CD4-positive, alpha-beta T cell treated with Interleukin-4 for 1 hour (primary cell): ENCODE measurements at regions not wholly inside any gene's neighbourhood (a gene's known extent, or its start where the extent isn't known, plus 50 kb on each side); places are given as distances from the start of the nearest gene placed in this dataset.

ENCODE experiments used
- DNase-seq, 2 donors: peaks; one replicate each; pipeline ENCODE4 v3.0.0-alpha.2; 2020 to 2022

DNA sequence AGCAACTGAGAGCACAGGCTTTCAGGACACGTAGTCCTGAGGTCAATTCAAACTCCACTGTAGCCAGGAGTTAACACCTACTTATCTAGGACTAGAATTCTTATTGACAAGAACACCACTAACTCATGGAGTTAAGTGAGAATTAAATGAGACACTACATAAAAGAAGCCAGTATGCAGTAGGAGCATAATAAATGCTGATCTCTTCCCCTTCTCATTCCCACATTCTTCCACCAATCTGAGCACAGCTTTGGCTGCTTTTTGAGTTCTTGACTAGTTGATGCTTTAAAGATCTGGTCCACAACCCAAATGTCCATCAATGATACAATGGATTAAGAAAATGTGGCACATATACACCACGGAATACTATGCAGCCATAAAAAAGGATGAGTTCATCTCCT lies 55.2 kb downstream of the TTC32 start:
- DNase-seq: no peak

DNA sequence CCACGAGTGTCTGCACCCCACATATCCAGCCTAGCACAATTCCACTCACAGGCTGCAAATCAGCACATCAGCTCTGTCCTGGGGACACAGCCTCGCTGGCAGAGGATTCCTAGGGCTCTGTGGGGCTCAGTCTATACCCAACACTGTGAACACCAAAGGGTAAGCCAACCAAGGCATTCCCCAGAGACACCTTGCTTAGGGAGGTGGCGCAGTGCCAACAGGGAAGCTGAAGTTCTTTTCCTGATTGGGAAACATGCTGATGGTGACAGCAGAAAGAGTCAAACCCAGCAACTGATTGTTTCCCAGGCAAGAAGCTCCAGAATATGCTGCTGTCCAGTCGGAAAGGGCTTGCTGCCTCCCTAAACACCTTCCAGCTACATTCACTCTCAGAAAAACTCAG lies 55.8 kb downstream of the TTC32 start:
- no peak for DNase-seq

DNA sequence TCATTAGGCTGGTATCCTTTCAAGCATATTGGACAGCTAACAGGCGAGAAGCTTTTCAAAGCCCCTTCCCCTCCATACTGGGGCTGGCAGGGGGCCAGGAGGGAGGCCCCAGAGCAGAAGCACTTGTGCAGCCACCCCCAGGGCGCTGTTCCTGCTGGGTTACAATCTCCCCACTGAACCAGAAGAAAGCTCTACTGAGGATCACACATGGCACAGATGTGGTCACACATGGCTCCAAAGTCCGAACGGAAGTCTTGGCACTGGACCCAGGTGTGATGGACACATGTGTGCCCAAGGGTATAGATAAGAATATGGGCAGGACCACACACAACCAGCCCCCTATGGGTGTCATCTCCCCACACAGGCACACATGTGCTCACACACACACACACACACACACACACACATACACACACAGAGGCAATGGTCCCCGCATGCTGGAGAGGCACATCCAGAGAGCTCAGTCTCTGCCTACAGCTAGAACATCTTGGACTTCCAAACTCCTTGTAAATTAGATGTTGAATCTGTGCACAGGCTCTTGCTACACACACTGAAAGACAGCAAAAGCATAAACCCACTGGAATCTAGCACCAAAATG lies 56.4 kb downstream of the TTC32 start:
- no peak for DNase-seq

DNA sequence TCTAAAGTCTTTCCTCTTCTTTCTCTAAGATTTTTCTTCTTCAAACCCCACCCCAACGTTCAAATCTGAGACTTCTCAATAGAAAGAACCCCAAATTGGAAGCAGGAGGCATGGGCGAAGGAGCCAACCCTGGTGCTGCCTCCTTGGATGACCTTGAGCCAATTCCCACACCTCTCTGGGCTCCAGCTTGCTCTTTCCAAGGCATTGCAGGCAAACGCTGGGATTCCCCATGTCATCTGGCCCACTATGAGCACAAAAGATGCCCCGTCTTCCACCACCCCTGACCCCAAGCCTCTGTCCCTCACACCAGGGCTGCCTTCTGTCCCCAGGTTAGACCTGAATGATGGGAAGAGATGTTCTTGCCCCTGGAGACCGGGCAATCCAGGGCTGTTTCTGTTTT lies 57.0 kb downstream of the TTC32 start:
- DNase-seq: no peak

DNA sequence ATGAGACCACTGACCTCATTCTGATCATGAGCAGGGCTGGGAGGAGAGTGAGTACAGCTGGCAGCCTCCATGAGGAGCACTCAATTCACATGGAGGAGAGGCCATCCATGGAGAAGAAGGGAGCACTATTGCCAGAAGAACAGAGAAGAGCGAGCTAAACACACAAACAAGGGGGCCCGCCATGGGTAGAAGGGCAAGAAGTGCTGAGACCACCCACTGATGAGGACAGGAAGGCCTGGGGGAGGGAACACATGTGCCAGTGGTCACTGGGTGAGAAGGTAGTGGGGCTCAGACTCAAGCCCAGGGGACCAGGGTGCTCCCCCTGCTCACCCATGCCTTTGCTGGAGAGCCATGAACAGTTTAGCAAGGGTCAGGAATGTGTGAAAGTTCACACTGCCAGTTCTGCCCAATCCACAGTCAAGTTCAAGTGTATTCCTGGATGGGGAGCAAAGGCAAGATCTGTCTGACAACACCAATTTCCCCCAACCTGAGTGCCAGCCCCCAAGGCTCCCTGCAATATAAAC lies 57.7 kb downstream of the TTC32 start:
- no peak for DNase-seq

DNA sequence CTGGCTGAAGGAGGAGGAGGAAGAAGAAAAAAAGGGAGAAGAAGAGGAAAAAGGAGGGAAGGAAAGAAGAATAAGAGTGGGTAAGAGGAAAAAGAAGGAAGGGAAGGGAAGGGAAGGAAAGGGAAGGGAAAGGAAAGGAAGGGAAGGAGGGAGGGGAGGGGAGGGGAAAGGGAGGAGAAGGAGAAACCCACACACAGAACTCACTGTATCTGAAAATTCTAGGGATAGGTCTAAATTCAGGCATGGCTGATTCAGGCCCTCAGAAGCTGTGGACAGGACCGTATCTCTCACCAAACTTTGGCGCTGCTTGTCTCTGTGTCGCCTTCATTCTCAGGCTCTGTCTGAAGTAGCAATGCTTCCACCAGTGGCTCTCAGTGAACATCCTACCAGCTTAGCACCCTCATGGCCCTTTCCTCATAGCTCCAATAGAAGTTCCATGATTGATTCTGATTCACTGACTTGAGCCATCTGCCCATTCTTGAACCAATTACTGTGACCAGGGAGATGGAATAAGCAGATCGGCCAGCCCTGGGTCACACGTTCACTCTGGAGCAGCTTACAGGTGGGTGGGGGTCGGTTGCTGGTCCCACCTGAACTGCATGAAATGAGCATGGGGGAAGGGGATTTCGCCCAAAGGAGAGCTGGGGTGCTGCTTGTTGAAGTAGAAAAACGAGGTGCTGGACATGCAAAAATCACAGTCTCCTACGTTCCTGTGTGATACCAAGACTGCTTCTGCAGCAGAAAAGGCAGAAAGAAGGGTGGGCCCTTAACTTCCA lies 59.7 kb downstream of the TTC32 start:
- no peak for DNase-seq

DNA sequence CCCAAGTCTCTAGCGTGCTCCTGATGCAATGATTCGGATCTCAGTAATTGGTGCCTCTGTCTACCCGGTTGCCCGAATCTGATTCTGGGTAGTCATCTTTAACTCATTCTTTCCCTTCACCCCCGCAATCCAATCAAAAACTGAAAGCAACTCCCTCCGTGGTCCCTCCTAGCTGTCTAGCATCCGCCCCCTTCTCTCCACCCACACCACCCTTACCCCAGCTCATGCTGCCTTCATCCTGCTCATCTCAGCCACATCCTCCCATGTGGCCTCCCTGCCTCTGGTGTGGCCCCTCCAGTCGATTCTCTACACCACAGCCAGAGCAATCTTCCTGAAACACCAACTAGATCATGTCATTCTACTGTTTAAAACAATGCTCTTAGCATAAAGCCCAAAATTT lies 62.3 kb downstream of the TTC32 start:
- DNase-seq: no peak

DNA sequence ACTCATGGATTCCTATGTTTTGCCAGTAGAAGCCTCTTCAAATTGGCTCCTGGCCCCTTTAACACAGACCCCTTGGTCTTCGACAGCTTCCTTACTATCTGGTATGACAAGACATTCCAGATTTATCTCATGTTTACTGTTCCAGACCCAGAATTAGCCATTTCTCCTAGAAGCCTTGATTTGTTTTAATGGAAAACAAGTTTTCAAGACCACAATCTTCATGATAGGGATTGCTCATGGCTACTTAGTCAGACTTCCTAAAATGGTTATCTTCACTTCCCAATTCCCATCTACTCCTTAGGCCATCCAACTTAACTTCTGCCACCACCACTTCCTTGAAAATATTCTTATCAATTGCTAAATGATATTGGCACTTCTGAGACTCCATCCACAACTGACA lies 63.2 kb downstream of the TTC32 start:
- no peak for DNase-seq

DNA sequence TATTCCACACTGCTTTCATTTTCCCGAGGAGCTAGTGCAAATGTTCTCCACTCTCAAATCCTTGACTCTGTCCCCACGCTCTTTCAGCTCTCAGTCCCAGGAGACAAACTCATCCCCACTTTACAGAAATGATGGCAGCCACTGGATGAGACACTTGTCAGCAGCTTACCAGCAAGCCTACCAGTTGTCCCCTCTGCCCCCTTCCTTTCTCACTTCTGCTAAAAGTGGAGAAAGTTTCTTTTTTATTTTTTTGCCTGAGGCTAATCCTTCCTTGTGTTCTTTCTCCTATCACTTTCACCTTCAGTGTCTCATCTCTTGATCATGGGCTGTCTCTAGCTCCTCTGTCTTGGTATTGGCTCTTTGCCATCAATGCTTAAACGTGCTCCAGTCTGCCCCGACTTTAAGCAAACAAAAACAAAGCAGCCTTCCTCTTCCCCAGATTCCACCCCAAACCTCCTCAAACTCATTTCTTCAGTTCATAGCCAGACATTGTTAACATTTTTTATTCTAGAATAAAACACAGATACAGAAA lies 64.5 kb downstream of the TTC32 start:
- DNase-seq: no peak

DNA sequence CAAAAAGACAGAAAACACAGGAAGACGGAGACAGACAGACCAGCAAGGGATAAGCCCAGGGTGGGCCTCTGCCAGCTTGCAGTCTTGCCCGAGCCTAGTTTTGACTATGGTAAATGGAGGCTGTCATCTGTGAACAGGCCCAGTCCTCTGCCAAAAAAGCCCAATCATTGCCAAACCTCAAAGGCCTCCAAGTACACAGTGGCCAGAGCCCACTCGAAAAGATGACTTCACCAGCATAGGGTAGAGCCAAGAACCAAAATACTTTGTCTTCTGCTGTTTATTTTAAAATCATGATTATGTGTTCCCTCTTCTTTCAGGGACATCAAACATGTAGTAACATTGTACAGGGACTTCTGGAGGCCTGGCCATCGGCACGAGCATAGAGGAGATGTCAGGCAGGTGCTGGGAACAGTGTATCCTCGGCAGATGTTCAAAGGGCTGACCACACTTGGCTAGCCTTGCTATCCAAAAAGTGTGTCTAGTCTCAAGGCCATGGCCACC lies 66.0 kb downstream of the TTC32 start:
- DNase-seq: no peak

DNA sequence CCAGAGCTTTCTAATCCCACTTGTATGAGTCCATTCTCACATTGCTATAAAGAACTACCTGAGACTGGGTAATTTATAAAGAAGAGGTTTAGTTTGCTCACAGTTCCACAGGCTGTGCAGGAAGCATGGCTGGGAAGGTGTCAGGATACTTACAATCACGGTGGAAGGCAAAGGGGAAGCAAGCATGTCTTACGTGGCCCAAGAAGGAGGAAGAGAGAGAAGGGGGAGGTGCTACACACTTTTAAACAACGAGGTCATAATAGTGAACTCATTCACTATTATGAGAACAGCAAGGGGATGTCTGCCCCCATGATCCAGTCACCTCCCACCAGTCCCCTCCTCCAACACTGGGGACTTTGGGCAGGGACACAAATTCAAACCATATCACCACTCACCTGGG lies 67.8 kb downstream of the TTC32 start:
- DNase-seq: no peak

DNA sequence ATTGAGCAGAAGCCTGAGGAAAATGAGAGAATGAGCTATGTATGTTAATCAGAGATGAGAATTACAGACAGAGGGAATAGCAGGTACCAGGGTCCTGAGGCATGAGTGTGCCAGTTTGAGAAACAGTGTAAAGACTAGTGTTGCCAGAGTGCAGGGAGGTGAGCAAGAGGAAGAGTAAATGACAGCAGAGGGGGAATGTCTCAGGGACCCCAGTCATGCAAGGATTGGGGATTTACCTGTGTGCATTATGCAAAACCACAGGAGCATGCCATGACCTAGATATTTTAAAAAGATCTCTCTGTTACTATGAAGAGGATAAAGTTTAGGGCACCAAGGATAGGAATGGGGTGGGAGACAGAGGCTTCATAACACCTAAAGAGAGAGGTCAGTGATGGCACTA lies 72.1 kb downstream of the TTC32 start:
- no peak for DNase-seq

DNA sequence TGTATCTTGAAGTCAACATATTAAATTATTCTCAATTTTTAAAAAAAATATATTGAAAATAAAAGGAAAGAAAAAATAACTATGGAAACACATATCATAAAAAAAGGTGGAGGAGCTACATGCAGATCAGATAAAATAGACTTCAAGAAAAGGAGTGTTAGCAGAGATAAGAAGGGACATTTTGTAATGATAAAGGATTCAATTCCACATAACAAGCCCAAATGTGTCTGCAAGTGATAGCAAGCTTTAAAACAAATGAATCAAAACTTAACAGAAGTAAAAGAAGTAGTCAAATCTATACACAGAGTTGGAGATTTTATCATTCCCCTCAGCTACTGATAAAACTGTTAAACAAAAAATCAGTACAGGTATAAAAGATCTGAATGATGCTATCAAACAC lies 74.9 kb downstream of the TTC32 start:
- DNase-seq: no peak

DNA sequence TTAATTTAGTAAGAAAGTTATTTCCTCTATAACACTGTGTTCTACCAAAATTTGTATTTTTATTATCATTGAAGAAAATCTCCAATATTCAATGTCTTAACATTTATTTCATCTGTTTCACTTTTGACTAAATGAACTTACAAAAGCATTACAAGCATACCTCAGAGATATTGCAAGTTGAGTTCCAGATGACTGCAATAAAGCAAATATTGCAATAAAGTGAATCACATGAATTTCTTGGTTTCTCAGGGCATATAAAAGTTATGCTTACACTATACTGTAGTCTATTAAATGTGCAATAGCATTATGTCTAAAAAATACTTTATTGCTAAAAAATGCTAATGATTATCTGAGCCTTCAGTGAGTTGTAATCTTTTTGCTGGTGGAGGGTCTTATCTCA lies 78.3 kb downstream of the TTC32 start:
- DNase-seq: no peak

DNA sequence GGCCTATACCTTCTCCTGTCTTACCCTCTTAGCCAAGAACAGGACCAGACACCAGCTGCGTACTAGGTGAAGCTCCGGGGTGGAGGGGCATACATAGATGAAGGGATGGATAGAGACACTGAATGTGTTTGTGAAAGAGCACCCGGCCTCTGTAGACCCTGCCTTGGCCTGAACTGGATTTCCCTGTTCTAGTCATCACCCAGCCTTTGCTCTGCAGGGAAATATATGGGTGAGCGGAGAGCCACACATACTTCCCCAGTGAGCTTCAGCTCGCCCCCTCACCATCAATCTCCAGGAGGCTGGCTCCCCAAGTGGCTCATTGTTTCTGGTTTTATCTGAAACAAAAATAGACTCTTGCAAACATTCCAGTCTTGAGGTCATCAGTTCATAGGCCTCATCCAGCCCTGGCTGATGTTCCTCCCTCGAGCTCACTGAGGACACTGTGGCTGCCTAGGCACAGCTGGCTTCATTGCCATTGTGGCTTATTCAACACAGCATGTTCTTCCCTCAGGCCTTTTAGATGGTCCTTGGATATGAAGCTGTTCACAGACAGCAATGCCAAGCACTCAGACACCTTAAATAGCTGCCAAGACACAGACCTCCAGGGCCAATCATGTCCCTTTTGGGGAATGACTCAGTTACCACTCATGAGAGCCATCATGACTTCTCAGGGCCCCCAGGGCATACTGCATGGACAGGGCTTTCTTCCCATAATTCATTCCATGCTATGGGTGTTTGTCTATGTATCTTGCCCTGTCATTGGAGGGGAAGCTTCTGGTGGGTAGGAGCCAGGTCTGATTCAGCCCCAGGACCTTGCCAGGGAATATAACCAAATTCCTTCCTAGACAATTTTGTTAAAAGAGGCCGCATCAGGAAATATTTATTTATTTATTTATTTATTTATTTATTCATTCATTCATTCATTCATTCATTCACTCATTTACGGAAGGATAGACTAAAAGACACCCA lies 82.4 kb downstream of the TTC32 start:
- DNase-seq: no peak

DNA sequence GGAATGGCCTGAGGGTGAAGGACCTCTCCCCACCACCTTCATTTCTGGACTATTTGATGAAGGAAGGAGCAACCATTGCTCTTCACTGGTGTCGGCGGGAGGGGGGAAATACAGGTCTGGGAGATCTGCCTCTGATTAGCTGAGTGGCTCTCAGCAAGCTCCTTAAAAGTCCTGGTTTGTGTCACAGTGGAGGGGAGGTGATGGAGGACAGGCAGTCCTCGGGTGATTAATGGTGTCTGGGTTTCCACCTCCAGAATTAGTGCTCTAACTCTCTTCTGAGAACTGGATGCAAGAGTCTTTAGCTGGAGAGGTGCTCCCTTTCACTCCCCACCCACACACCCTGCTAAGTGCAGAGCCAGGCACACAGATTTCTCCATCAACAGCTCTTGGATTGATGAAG lies 83.2 kb downstream of the TTC32 start:
- DNase-seq: no peak

DNA sequence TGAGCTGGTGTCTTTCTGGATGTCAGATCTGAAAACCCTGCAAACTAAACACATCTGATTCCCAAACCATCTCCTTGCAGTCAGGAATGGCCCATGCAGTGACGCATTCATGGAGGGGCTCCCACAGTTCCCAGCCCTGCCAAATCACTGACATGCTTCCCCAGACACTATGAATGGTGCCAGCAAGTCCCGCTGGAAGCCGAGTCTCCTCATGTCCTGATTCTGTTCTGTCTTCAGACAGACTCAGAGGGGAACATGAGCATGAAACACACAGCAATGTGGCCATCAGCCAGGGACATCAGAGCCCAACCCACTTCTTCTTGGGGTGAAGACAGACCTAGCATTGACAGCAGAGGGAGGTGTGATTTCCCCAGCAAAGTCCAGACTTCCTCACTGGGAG lies 83.7 kb downstream of the TTC32 start:
- DNase-seq: no peak

DNA sequence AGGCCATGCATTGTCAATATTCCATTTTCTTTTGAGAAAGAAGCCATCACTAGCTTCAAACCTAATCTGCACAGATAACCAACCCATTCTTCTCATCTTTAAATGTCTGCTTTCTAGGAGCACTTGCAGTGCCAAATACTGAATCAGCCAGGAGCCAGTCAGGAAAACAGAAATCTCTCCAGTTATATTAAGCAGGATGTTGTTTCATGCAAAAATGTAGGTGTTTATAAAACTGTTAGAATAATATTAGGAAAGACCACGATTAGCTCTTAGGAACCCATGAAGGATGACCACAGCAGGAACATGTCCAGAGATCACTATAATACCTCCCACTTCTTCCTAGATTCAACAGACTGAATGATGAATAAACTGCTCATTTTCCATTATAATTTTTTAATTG lies 86.0 kb downstream of the TTC32 start:
- no peak for DNase-seq

DNA sequence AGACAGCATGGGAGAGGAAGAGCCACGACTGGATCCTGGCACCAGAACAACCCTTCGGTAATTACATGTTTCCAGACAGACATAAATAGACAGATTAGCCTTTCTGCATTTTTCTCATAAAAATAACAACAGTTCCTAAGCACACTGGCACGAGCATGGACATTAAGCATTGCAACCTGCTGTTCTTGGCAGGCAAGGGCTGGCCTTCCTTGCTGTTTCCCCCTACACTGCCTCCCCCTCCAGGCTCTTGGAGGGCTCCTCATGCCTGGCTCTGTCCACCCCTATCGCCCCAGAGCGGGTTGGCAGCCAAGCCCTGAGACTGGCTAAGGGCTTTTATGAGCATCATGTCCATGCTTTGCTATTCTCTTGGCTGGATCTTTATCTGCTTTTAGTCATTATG lies 89.6 kb downstream of the TTC32 start:
- DNase-seq: no peak

DNA sequence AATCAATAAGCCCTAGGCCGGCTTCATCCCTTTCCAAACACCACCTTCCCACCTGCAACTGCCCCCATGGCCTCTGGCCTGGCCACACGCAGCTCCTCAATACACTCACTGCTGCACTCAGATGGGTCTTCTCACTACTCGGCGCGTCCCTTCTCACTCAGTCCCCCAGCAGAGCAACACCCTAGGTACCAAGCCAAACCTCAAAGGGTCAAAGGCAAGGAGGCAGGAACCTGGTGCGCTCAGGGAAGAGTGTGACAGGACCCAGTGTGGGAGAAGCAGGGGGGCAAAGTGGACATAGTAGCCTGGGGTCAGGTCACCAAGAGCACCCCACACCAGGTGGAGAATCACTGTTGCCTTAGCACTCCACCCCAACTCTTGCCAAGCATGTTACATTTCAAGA lies 90.6 kb downstream of the TTC32 start:
- no peak for DNase-seq

DNA sequence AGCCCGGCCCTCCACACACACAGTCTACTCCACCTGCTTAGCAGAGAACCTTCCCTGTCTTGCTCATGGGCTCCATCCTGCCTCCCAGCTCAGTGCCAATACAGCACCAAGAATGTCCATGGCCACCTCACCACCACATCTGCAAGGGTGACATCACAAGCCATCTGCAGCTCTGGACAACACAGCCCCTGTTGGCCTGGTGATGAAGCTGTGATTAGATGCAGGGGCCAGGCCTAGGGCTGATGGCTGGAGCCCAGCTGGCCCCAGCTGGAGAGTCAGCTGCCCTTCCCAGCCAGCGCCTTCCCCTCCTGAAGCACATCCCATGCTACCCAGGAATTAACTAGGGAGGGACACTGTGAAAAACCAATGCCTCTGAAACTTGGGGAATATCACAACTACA lies 91.1 kb downstream of the TTC32 start:
- DNase-seq: no peak

DNA sequence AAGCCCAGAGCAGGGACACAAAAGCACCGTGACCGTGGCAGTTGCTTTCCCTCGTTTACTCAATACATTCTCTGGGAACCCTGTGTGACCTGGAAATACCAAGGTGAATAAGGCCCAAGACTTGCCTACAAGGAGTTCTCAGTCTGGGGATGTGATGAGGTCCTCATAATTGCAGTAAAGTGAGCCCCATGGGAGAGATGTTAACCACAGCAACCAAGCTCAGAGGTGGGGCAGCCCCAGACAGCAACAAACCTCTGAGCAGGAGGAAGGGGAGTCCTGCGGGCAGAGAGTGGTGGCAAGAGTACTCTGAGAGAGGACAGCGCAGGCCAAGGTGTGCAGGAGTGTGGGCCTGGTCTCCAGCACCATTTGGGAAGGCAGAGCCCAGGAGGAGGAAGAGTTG lies 91.6 kb downstream of the TTC32 start:
- no peak for DNase-seq

DNA sequence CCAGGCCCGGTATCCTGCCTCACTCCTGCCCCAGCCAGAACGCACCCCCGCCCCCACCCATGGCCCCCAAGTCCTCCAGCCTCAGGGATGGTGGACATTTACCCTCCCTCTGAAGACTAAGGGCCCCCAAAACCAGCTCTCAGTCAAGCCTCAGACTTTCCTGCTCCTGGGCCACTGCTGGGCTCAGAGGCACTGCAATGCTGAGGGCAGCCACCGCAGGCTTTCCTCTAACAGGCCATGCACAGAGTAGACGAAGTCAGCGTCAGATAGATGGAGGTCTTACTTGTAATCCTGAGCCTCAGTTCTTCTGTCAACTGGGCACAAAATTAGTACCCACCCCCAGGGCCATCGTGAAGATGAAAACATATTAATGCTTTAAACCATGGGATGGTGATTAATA lies 92.6 kb downstream of the TTC32 start:
- DNase-seq: no peak
